HEK293 (cell line): ENCODE measurements at regions not wholly inside any gene's neighbourhood (a gene's known extent, or its start where the extent isn't known, plus 50 kb on each side); places are given as distances from the start of the nearest gene placed in this dataset.

Experiments used
- ZNF175 ChIP-seq: fragments of 450-650 bp; formaldehyde crosslinking; IDR thresholded peaks from 2 replicates; pipeline ENCODE4 v1.5.1; 2016; ENCODE audit warnings: missing biosample characterization, missing genetic modification characterization
- TF ChIP-seq, protein P1 (sequence below): fragments of 450-650 bp; formaldehyde crosslinking; IDR thresholded peaks from 2 replicates; pipeline ENCODE4 v1.5.1; 2016; ENCODE audit warnings: missing biosample characterization, missing genetic modification characterization
- TF ChIP-seq, protein P2 (sequence below): fragments of 450-650 bp; formaldehyde crosslinking; IDR thresholded peaks from 2 replicates; pipeline ENCODE4 v1.5.1; 2017; ENCODE audit warnings: missing biosample characterization, missing genetic modification characterization
- TF ChIP-seq, protein P3 (sequence below): fragments of 450-650 bp; formaldehyde crosslinking; IDR thresholded peaks from 2 replicates; pipeline ENCODE4 v1.5.1; 2016; ENCODE audit warnings: missing biosample characterization, missing genetic modification characterization

DNA sequence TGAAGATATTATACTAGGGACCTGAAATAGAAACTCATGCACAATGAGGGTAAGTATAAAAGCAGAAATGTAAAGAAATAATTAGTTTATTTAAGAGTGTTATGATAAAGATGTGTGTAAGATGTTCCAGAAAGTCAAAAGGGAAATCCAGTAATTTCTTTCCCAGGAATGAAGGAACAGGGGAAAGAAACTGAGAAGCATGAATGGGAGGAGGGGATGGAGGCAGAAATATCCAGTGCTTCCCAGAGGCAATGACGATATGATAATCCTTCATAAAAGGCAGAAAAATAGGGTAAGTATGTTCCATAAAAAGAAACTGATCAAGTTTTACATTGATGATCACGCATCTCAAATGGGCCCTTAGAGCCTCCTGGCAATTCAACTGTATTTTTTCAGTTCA, 120.7 kb upstream of the LPAR1 start:
- TF ChIP-seq, protein P1, sequence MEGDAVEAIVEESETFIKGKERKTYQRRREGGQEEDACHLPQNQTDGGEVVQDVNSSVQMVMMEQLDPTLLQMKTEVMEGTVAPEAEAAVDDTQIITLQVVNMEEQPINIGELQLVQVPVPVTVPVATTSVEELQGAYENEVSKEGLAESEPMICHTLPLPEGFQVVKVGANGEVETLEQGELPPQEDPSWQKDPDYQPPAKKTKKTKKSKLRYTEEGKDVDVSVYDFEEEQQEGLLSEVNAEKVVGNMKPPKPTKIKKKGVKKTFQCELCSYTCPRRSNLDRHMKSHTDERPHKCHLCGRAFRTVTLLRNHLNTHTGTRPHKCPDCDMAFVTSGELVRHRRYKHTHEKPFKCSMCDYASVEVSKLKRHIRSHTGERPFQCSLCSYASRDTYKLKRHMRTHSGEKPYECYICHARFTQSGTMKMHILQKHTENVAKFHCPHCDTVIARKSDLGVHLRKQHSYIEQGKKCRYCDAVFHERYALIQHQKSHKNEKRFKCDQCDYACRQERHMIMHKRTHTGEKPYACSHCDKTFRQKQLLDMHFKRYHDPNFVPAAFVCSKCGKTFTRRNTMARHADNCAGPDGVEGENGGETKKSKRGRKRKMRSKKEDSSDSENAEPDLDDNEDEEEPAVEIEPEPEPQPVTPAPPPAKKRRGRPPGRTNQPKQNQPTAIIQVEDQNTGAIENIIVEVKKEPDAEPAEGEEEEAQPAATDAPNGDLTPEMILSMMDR = no peak
- no peak for TF ChIP-seq ZNF175
- TF ChIP-seq, protein P2, sequence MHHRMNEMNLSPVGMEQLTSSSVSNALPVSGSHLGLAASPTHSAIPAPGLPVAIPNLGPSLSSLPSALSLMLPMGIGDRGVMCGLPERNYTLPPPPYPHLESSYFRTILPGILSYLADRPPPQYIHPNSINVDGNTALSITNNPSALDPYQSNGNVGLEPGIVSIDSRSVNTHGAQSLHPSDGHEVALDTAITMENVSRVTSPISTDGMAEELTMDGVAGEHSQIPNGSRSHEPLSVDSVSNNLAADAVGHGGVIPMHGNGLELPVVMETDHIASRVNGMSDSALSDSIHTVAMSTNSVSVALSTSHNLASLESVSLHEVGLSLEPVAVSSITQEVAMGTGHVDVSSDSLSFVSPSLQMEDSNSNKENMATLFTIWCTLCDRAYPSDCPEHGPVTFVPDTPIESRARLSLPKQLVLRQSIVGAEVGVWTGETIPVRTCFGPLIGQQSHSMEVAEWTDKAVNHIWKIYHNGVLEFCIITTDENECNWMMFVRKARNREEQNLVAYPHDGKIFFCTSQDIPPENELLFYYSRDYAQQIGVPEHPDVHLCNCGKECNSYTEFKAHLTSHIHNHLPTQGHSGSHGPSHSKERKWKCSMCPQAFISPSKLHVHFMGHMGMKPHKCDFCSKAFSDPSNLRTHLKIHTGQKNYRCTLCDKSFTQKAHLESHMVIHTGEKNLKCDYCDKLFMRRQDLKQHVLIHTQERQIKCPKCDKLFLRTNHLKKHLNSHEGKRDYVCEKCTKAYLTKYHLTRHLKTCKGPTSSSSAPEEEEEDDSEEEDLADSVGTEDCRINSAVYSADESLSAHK (tag by site-specific recombination) = no peak
- TF ChIP-seq, protein P3, sequence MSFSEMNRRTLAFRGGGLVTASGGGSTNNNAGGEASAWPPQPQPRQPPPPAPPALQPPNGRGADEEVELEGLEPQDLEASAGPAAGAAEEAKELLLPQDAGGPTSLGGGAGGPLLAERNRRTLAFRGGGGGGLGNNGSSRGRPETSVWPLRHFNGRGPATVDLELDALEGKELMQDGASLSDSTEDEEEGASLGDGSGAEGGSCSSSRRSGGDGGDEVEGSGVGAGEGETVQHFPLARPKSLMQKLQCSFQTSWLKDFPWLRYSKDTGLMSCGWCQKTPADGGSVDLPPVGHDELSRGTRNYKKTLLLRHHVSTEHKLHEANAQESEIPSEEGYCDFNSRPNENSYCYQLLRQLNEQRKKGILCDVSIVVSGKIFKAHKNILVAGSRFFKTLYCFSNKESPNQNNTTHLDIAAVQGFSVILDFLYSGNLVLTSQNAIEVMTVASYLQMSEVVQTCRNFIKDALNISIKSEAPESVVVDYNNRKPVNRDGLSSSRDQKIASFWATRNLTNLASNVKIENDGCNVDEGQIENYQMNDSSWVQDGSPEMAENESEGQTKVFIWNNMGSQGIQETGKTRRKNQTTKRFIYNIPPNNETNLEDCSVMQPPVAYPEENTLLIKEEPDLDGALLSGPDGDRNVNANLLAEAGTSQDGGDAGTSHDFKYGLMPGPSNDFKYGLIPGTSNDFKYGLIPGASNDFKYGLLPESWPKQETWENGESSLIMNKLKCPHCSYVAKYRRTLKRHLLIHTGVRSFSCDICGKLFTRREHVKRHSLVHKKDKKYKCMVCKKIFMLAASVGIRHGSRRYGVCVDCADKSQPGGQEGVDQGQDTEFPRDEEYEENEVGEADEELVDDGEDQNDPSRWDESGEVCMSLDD = no peak
